NCI-H1092 (cell line): ENCODE measurements at regions not wholly inside any gene's neighbourhood (a gene's known extent, or its start where the extent isn't known, plus 50 kb on each side); places are given as distances from the start of the nearest gene placed in this dataset.
"Not testable (repeated sequence)": the region's sequence is repeated elsewhere in the genome, so short reads cannot be mapped to it uniquely, and the experiment has no call there.

Source experiments
- DNase-seq: peaks from one replicate; lab custom pipeline; 2025; lab: John Stamatoyannopoulos, UW

- no peak for DNase-seq
Measured at GRCh38 chr14:41072776-41073175, 533.9 kb upstream of the LRFN5 start.

GRCh38 chr14:41071351-41071750 lies 535.3 kb upstream of the LRFN5 start:
- DNase-seq, result no peak

GRCh38 chr14:41062826-41063225 lies 543.9 kb upstream of the LRFN5 start:
- DNase-seq, result no peak

GRCh38 chr14:41055589-41055988 lies 551.1 kb upstream of the LRFN5 start:
- no peak for DNase-seq

GRCh38 chr14:41051801-41052200 lies 554.9 kb upstream of the LRFN5 start:
- no peak for DNase-seq

GRCh38 chr14:41047763-41048162 lies 558.9 kb upstream of the LRFN5 start:
- DNase-seq, result no peak

- DNase-seq, result no peak
Measured at GRCh38 chr14:41037388-41037787, 569.3 kb upstream of the LRFN5 start.

- no peak for DNase-seq
Measured at GRCh38 chr14:41034969-41035368, 571.7 kb upstream of the LRFN5 start.

- no peak for DNase-seq
Measured at GRCh38 chr14:41022932-41023331, 583.7 kb upstream of the LRFN5 start.

- DNase-seq, result no peak
Measured at GRCh38 chr14:41016213-41016612, 590.5 kb upstream of the LRFN5 start.

- no peak for DNase-seq
Measured at GRCh38 chr14:41000350-41000749, 606.3 kb upstream of the LRFN5 start.

- no peak for DNase-seq
Measured at GRCh38 chr14:40989260-40989659, 617.4 kb upstream of the LRFN5 start.

- DNase-seq, result no peak
Measured at GRCh38 chr14:40987481-40987880, 619.2 kb upstream of the LRFN5 start.

GRCh38 chr14:40986655-40987054 lies 620.0 kb upstream of the LRFN5 start:
- no peak for DNase-seq

GRCh38 chr14:40985584-40985983 lies 621.1 kb upstream of the LRFN5 start:
- no peak for DNase-seq

- DNase-seq, result no peak
Measured at GRCh38 chr14:40983604-40984003, 623.1 kb upstream of the LRFN5 start.

- no peak for DNase-seq
Measured at GRCh38 chr14:40981247-40981646, 625.4 kb upstream of the LRFN5 start.

- not testable (repeated sequence) for DNase-seq
Measured at GRCh38 chr14:40960257-40960656, 646.4 kb upstream of the LRFN5 start.

- DNase-seq, result no peak
Measured at GRCh38 chr14:40955131-40955505, 651.6 kb upstream of the LRFN5 start.

- DNase-seq, result not testable (repeated sequence)
Measured at GRCh38 chr14:40954448-40955130, 652.1 kb upstream of the LRFN5 start.

- DNase-seq, result no peak
Measured at GRCh38 chr14:40944521-40944920, 662.2 kb upstream of the LRFN5 start.

GRCh38 chr14:40936861-40937260 lies 669.8 kb upstream of the LRFN5 start:
- DNase-seq, result no peak

GRCh38 chr14:40920380-40920779 lies 686.3 kb upstream of the LRFN5 start:
- DNase-seq, result no peak

- no peak for DNase-seq
Measured at GRCh38 chr14:40911141-40911540, 695.5 kb upstream of the LRFN5 start.

- no peak for DNase-seq
Measured at GRCh38 chr14:40909906-40910305, 696.8 kb upstream of the LRFN5 start.
